ENCODE measurements at regions not wholly inside any gene's neighbourhood (a gene's known extent, or its start where the extent isn't known, plus 50 kb on each side); places are given as distances from the start of the nearest gene placed in this dataset.
"Not testable (repeated sequence)": the region's sequence is repeated elsewhere in the genome, so short reads cannot be mapped to it uniquely, and the experiment has no call there.

- DNase-seq (ENCODE audit: low read depth) = peak; percentile 56
- TF ChIP-seq CTCF (conservative IDR thresholded peaks at IDR 0.05; ENCODE audit: control insufficient read depth, insufficient read depth, low read depth, low read length) = peak; percentile 74
- H3K4me3 ChIP-seq (ENCODE audit: control insufficient read depth, low read depth, low read length) = no peak overlapping the region
Measured at GRCh38 chr4:54440394-54441136, 211.5 kb downstream of the PDGFRA start.

DNA sequence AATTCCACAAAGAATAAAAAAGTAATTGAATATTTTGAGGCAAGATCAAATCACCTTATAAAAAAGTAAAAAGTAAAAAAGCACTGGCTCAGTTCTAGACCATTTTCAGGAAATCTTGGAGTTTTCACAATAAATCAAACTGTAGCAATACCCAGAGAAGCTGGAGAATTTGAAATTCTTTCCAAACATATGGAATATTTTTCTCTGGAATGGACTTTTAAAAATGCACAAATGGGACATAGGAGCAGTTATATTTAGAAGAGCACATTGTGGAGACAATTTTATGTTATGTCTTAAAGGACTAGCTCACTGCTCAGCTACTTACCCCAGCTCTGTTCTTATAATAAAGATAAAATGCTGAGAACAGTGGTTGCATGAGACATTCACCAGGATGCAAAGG lies 211.9 kb upstream of the KIT start:
- DNase-seq (ENCODE audit: low read depth) = no peak
- H3K4me3 ChIP-seq (ENCODE audit: control insufficient read depth, low read depth, low read length) = no peak overlapping the region
- no peak for TF ChIP-seq CTCF (conservative IDR thresholded peaks at IDR 0.05; ENCODE audit: control insufficient read depth, insufficient read depth, low read depth, low read length)

GRCh38 chr4:54446581-54446980 lies 211.2 kb upstream of the KIT start:
- TF ChIP-seq CTCF (conservative IDR thresholded peaks at IDR 0.05; ENCODE audit: control insufficient read depth, insufficient read depth, low read depth, low read length) = no peak
- no peak for DNase-seq (ENCODE audit: low read depth)
- H3K4me3 ChIP-seq (ENCODE audit: control insufficient read depth, low read depth, low read length) = no peak overlapping the region

DNA sequence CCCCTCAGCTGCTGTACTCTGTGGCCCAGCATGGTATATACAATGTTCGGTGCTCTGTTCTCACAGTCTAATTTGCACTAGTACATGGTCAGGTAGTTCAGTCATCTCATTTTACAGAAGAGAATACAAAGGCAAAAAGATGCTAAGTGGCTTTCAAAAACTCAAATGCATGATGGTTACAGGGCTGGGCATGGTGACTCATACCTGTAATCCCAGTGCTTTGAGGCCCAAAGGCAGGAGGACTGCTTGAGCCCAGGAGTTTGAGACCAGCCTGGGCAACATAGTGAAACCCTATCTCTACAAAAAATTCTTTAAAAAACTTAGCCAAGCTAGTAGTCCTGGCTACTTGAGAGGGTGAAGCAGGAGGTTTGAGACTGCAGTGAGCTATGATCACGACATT lies 210.5 kb upstream of the KIT start:
- DNase-seq (ENCODE audit: low read depth) = no peak
- TF ChIP-seq CTCF (conservative IDR thresholded peaks at IDR 0.05; ENCODE audit: control insufficient read depth, insufficient read depth, low read depth, low read length) = no peak

DNA sequence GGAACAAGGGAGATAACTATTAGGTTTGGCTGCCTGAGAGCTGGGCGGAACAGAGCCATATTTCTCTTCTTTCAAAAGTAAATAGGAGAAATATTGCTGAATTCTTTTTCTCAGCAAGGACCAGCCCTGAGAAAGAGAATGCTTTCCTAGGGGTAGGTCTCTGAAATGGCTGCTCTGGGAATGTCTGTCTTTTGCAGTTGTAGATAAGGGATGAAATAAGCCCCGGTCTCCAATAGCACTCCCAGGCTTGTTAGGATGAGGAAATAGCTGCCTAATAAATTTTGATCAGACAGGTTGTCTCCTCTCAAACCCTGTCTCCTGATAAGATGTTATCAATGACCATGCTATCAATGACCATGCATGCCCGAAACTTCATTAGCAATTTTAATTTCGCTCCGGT lies 207.8 kb upstream of the KIT start:
- no peak for TF ChIP-seq CTCF (conservative IDR thresholded peaks at IDR 0.05; ENCODE audit: control insufficient read depth, insufficient read depth, low read depth, low read length)
- DNase-seq (ENCODE audit: low read depth) = no peak
- H3K4me3 ChIP-seq (ENCODE audit: control insufficient read depth, low read depth, low read length) = no peak overlapping the region

More for the DNA sequence above, 210.5 kb upstream of the KIT start:
- no peak overlapping the region for H3K4me3 ChIP-seq (ENCODE audit: control insufficient read depth, low read depth, low read length)

- DNase-seq (ENCODE audit: low read depth); H3K4me3 ChIP-seq (ENCODE audit: control insufficient read depth, low read depth, low read length): not testable (repeated sequence)
Measured at GRCh38 chr4:54466960-54467359, 190.8 kb upstream of the KIT start.

DNA sequence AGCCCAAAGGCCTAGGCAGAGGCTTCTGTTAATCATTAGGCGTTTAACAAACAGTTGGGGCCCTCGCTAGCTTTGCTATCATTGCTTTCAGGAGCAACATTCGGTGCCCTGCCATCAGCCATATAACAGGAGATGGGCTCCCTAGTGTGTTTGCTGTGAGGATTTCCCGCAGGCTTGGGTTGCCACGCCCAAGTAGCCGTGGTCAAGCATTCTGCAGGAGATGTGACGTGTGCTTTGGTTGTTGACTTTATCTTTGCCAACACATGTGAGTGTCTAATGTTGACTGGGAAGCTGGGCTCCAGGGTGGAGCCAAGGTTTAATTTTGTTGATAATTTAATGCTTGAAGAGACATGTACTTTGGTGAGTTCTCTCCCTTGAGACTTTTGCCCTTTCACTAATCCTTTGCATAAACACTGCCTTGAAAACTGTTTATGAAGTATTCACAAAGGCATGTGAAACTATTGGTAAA lies 184.6 kb upstream of the KIT start:
- no peak for TF ChIP-seq CTCF (conservative IDR thresholded peaks at IDR 0.05; ENCODE audit: control insufficient read depth, insufficient read depth, low read depth, low read length)
- H3K4me3 ChIP-seq (ENCODE audit: control insufficient read depth, low read depth, low read length) = no peak overlapping the region
- peak; percentile 19 for DNase-seq (ENCODE audit: low read depth)

All from fibroblast of mammary gland (primary cell).